Endodermal cell (in vitro differentiated cells): ENCODE measurements at regions not wholly inside any gene's neighbourhood (a gene's known extent, or its start where the extent isn't known, plus 50 kb on each side); places are given as distances from the start of the nearest gene placed in this dataset.

Source experiments
- DNase-seq: peaks from one replicate; pipeline ENCODE4 v3.0.0-alpha.2; 2017
- H3K27ac ChIP-seq: 2 replicates; pipeline ENCODE4 v1.5.1; 2013; ENCODE audit warnings: mild to moderate bottlenecking, low read depth, low read length, moderate library complexity
- H3K27me3 ChIP-seq: 2 replicates; pipeline ENCODE4 v1.6.1; 2013; ENCODE audit warnings: mild to moderate bottlenecking, low read length, moderate library complexity; ENCODE audit not compliant: insufficient read depth, control insufficient read depth, poor library complexity, severe bottlenecking
- H3K36me3 ChIP-seq: 2 replicates; pipeline ENCODE4 v1.7.0; 2013; ENCODE audit warnings: mild to moderate bottlenecking, low read length, moderate library complexity; ENCODE audit not compliant: control insufficient read depth, insufficient read depth
- H3K4me1 ChIP-seq: one replicate; pipeline ENCODE4 v1.7.0; 2013; ENCODE audit warnings: low read length; ENCODE audit not compliant: control insufficient read depth, insufficient read depth
- H3K4me3 ChIP-seq: 2 replicates; pipeline ENCODE4 v1.5.1; 2013; ENCODE audit warnings: mild to moderate bottlenecking, low read length, moderate library complexity
- H3K9ac ChIP-seq: 2 replicates; pipeline ENCODE4 v1.6.1; 2013; ENCODE audit warnings: mild to moderate bottlenecking, low read length, moderate library complexity; ENCODE audit not compliant: poor library complexity, severe bottlenecking; ENCODE audit errors: extremely low read depth
- H3K9me3 ChIP-seq: 2 replicates; pipeline ENCODE4 v1.6.1; 2013; ENCODE audit warnings: mild to moderate bottlenecking, low read length, moderate library complexity; ENCODE audit not compliant: control insufficient read depth
- H3K27ac Mint-ChIP-seq: 2 replicates; pipeline ENCODE4 v1.8.0; 2020; ENCODE audit warnings: mixed read lengths
- H3K27me3 Mint-ChIP-seq: 2 replicates; pipeline ENCODE4 v1.8.0; 2021; ENCODE audit warnings: mild to moderate bottlenecking, mixed read lengths; ENCODE audit not compliant: insufficient read depth
- H3K36me3 Mint-ChIP-seq: 2 replicates; pipeline ENCODE4 v1.8.0; 2020; ENCODE audit warnings: low read depth, mixed read lengths
- H3K4me1 Mint-ChIP-seq: 2 replicates; pipeline ENCODE4 v1.8.0; 2020; ENCODE audit warnings: mixed read lengths
- H3K4me3 Mint-ChIP-seq: 2 replicates; pipeline ENCODE4 v1.8.0; 2020; ENCODE audit warnings: mild to moderate bottlenecking, moderate library complexity, mixed read lengths
- H3K9me3 Mint-ChIP-seq: 2 replicates; pipeline ENCODE4 v1.8.0; 2020; ENCODE audit warnings: mild to moderate bottlenecking, mixed read lengths
- CTCF ChIP-seq: fragments of 200-600 bp; sonication (generic); conservative IDR thresholded peaks from 2 replicates; pipeline ENCODE4 v1.5.0; 2021; ENCODE audit warnings: antibody characterized with exemption, mild to moderate bottlenecking
- WGBS, 2 experiments: methylation state at CpG; one replicate each; pipeline versions ENCODE4 v1.1.5 to v1.1.7; 2013; ENCODE audit warnings: missing lambda C conversion rate in 2 of 2, mixed read lengths in 1 of 2; ENCODE audit not compliant: insufficient coverage in 1 of 2, insufficient read length in 1 of 2; 5-methylcytosine and 5-hydroxymethylcytosine counted together

- Mint-ChIP-seq H3K27me3 (no peaks in the 10 kb centered on the region), H3K9me3 (no peaks in the 10 kb centered on the region), H3K4me3 (no peak overlapping the region), H3K4me1 (no peaks in the 10 kb centered on the region), H3K36me3 (no peaks in the 10 kb centered on the region), H3K27ac (no peak overlapping the region)
- no peaks in the 10 kb centered on the region for H3K27me3 ChIP-seq
- WGBS, 2 experiments, result 86% methylated on average over 2 of the region's 2 CpGs; no CpG with 5 or more reads in 1 of the 2 experiments
- H3K9ac ChIP-seq, result no peak overlapping the region
- no peaks in the 10 kb centered on the region for H3K9me3 ChIP-seq
- H3K4me1 ChIP-seq, result no peaks in the 10 kb centered on the region
- DNase-seq, result no peak
- no peak for TF ChIP-seq CTCF
- no peak overlapping the region for H3K27ac ChIP-seq
- no peak overlapping the region for H3K4me3 ChIP-seq
- no peaks in the 10 kb centered on the region for H3K36me3 ChIP-seq
These were observed 402.5 kb upstream of the FAM98A start for GRCh38 chr2:34001557-34001956.

GRCh38 chr2:33984131-33984530, 385.0 kb upstream of the FAM98A start:
- Mint-ChIP-seq H3K4me3 (no peak overlapping the region), H3K4me1 (no peaks in the 10 kb centered on the region), H3K27me3 (no peaks in the 10 kb centered on the region), H3K27ac (no peak overlapping the region), H3K9me3 (peaks cover 19% of the 10 kb centered on the region), H3K36me3 (no peaks in the 10 kb centered on the region)
- Histone ChIP-seq H3K36me3 (no peaks in the 10 kb centered on the region), H3K27ac (no peak overlapping the region), H3K4me1 (no peaks in the 10 kb centered on the region), H3K27me3 (no peaks in the 10 kb centered on the region), H3K9ac (no peak overlapping the region), H3K9me3 (no peaks in the 10 kb centered on the region), H3K4me3 (no peak overlapping the region)
- TF ChIP-seq CTCF, result no peak
- no peak for DNase-seq
- 100% methylated on average over 1 of the region's 2 CpGs; no CpG with 5 or more reads in 1 of the 2 experiments for WGBS, 2 experiments

- H3K27ac ChIP-seq, result no peak overlapping the region
- TF ChIP-seq CTCF, result no peak
- H3K9me3 ChIP-seq, result peaks cover 3% of the 10 kb centered on the region
- no peak overlapping the region for H3K9ac ChIP-seq
- no peak overlapping the region for H3K4me3 Mint-ChIP-seq
- no peaks in the 10 kb centered on the region for H3K27me3 Mint-ChIP-seq
- H3K27me3 ChIP-seq, result no peaks in the 10 kb centered on the region
- no peak for DNase-seq
- H3K9me3 Mint-ChIP-seq, result peaks cover 36% of the 10 kb centered on the region
- no peaks in the 10 kb centered on the region for H3K36me3 ChIP-seq
- H3K36me3 Mint-ChIP-seq, result no peaks in the 10 kb centered on the region
- 40 to 64% methylated on average over 2 to 3 of the region's 3 CpGs for WGBS, 2 experiments
- H3K4me1 ChIP-seq, result no peaks in the 10 kb centered on the region
- no peak overlapping the region for H3K4me3 ChIP-seq
- no peaks in the 10 kb centered on the region for H3K4me1 Mint-ChIP-seq
- no peak overlapping the region for H3K27ac Mint-ChIP-seq
These were observed 379.4 kb upstream of the FAM98A start for GRCh38 chr2:33978471-33978870.
